Testis (tissue), 2 donors: ENCODE measurements at regions not wholly inside any gene's neighbourhood (a gene's known extent, or its start where the extent isn't known, plus 50 kb on each side); places are given as distances from the start of the nearest gene placed in this dataset.

Source experiments
- DNase-seq: peaks from one replicate; pipeline ENCODE4 v3.0.0-alpha.2; 2019
- H3K27ac ChIP-seq, 2 donors: fragments of 200-600 bp; sonication (generic); one replicate each; pipeline ENCODE4 v1.5.1; 2019
- H3K27me3 ChIP-seq: fragments of 200-600 bp; sonication (generic); one replicate; pipeline ENCODE4 v1.5.1; 2019
- H3K36me3 ChIP-seq: fragments of 200-600 bp; sonication (generic); one replicate; pipeline ENCODE4 v1.5.1; 2017; ENCODE audit warnings: low read depth; ENCODE audit errors: missing control alignments
- H3K4me1 ChIP-seq: fragments of 200-600 bp; sonication (generic); one replicate; pipeline ENCODE4 v1.5.1; 2019
- H3K4me3 ChIP-seq, 2 donors: fragments of 200-600 bp; sonication (generic); one replicate each; pipeline ENCODE4 v1.5.1; 2017 to 2019
- H3K9me3 ChIP-seq: fragments of 200-600 bp; sonication (generic); one replicate; pipeline ENCODE4 v1.5.1; 2017
- POLR2A ChIP-seq: fragments of 450-650 bp; IDR thresholded peaks from one replicate; pipeline ENCODE4 v1.6.1; 2017; ENCODE audit warnings: antibody characterized with exemption, mild to moderate bottlenecking, moderate library complexity
- WGBS, 2 donors: methylation state at CpG; one replicate each; pipeline ENCODE4 v1.1.5; 2018; 5-methylcytosine and 5-hydroxymethylcytosine counted together
- intact Hi-C: fragments of 100-400 bp; cut with DNase I; formaldehyde crosslinking; loops from one replicate; pipeline ENCODE4 v1.15.1; 2023; ENCODE audit warnings: low total_unique reads
- TF ChIP-seq, protein P1 (sequence below), 3 experiments: fragments of 450-650 bp in 2 of 3; fragments of 200-600 bp in 1 of 3; sonication (generic) in 1 of 3; IDR thresholded peaks; one replicate each; pipeline ENCODE4 v1.5.1; 2016 to 2019; ENCODE audit warnings: antibody characterized with exemption in 3 of 3, mild to moderate bottlenecking in 2 of 3, moderate library complexity in 1 of 3

DNA sequence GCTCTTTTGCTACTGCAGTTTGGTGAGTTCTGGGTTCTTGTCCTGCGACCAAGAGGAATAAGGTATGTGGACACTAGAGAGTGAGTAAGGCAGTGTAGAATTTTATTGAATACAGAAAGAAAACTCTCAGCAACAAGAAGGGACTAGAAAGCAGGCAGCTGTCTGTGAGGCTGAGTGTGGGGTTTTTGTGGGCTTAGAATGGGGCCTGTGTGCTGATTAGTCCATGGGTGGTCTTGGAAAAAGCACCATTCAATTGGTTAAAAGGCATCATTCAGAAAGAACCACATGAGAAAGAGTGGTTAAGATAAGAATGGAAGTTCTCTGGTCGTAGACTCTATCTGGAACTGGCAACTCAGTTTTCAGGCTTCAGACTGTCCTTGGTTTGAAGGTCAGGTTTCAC lies 298.8 kb downstream of the TGFB2 start:
- TF ChIP-seq, protein P1, sequence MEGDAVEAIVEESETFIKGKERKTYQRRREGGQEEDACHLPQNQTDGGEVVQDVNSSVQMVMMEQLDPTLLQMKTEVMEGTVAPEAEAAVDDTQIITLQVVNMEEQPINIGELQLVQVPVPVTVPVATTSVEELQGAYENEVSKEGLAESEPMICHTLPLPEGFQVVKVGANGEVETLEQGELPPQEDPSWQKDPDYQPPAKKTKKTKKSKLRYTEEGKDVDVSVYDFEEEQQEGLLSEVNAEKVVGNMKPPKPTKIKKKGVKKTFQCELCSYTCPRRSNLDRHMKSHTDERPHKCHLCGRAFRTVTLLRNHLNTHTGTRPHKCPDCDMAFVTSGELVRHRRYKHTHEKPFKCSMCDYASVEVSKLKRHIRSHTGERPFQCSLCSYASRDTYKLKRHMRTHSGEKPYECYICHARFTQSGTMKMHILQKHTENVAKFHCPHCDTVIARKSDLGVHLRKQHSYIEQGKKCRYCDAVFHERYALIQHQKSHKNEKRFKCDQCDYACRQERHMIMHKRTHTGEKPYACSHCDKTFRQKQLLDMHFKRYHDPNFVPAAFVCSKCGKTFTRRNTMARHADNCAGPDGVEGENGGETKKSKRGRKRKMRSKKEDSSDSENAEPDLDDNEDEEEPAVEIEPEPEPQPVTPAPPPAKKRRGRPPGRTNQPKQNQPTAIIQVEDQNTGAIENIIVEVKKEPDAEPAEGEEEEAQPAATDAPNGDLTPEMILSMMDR (IDR thresholded peaks at IDR 0.05): no peak
- TF ChIP-seq POLR2A: no peak
- Histone ChIP-seq H3K36me3 (no peaks in the 10 kb centered on the region), H3K27ac (no peak overlapping the region), H3K4me3 (no peak overlapping the region), H3K4me1 (no peaks in the 10 kb centered on the region), H3K27me3 (no peaks in the 10 kb centered on the region), H3K9me3 (no peaks in the 10 kb centered on the region)
- intact Hi-C loops: no loop called here
- WGBS, 2 donors: 61 to 63% methylated on average over 2 of the region's 2 CpGs
- DNase-seq: no peak

DNA sequence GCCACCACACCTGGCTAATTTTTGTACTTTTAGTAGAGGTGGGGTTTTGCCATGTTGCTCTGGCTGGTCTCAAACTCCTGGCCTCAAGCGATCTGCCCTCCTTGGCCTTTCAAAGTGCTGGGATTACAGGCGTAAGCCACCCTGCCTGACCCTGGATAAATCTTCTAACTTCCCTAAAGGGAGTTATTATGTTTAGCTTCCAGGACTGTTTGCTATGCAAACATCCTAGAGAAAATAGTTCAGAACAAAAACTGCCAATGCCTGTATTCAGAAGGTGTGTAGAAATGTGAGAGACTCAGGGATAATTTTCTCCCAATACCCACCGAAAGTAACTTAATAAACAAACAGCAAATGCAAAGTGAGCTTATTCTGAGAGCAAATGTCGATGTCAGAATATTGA lies 301.2 kb downstream of the TGFB2 start:
- no peak for DNase-seq
- H3K27me3 ChIP-seq: no peaks in the 10 kb centered on the region
- no peaks in the 10 kb centered on the region for H3K36me3 ChIP-seq
- no peak overlapping the region for H3K4me3 ChIP-seq
- H3K27ac ChIP-seq: no peak overlapping the region
- TF ChIP-seq POLR2A: no peak
- TF ChIP-seq, protein P1 (IDR thresholded peaks at IDR 0.05): no peak
- H3K4me1 ChIP-seq: no peaks in the 10 kb centered on the region
- 87 to 88% methylated on average over 4 of the region's 4 CpGs for WGBS, 2 donors
- H3K9me3 ChIP-seq: no peaks in the 10 kb centered on the region
- intact Hi-C loops: no loop called here

DNA sequence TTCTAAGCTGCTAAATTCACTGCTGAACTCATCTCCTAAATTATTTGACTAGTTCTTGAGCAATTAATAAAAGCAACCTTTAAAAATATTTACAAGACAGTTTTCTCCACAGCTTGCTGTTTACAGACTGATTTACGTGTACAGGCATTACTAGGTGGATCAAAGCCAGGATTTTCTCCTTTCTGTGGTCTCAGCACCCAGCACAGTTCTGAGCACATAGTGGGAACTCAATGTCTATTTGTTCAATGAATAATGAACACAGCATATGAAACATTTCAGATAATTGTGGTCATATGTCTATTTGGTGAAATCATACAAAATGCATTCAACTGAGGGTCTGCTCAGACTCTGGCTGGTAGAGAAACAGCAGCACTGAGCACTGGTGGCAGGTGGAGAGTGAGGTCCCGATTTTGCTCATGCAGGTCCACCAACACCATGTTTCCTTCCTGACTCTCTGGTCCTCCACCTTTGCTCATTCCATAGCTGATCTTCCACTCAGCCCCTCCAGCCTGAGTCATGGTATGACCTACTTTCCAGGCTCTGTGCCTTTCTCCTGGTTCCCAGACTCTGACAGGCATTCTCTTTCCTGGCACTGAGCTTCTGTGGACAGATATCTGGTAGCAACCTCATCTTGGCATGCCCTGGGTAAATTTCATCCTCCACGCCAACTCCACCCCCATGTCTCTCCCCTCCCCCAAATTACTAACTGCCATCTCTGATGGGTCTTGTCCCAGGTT lies 311.3 kb downstream of the TGFB2 start:
- Histone ChIP-seq H3K9me3 (no peaks in the 10 kb centered on the region), H3K4me3 (no peak overlapping the region), H3K27ac (no peak overlapping the region), H3K4me1 (no peaks in the 10 kb centered on the region), H3K27me3 (no peaks in the 10 kb centered on the region), H3K36me3 (no peaks in the 10 kb centered on the region)
- no peak for DNase-seq
- TF ChIP-seq POLR2A: no peak
- TF ChIP-seq, protein P1 (IDR thresholded peaks at IDR 0.05): no peak
- WGBS, 2 donors: 95 to 96% methylated on average over 3 of the region's 3 CpGs
- intact Hi-C loops: no loop called here

DNA sequence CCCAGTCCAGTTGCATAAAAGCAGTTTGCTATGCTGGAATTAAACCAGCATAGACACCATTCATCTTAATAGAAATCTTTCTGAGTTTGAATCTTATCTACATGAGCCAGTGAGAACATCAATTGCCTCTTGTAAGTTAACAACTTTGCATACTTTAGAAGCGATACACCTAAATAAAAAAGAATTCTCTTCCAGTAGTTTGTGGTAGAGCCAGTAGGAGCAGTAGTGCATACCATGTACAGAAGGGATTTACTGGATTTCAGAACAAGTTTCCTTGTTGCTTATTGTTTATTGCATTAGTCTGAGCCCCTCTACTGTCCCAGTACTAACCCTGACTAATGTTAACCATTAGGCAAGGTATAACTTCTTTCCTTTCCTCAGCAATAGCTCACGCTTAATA lies 313.1 kb downstream of the TGFB2 start:
- no peak for TF ChIP-seq POLR2A
- TF ChIP-seq, protein P1 (IDR thresholded peaks at IDR 0.05): no peak
- WGBS, 2 donors: 95 to 98% methylated on average over 2 of the region's 2 CpGs
- intact Hi-C loops: no loop called here
- no peak for DNase-seq
- H3K27me3 ChIP-seq: no peaks in the 10 kb centered on the region
- no peaks in the 10 kb centered on the region for H3K9me3 ChIP-seq
- no peaks in the 10 kb centered on the region for H3K4me1 ChIP-seq
- H3K36me3 ChIP-seq: no peaks in the 10 kb centered on the region
- no peak overlapping the region for H3K27ac ChIP-seq
- no peak overlapping the region for H3K4me3 ChIP-seq

DNA sequence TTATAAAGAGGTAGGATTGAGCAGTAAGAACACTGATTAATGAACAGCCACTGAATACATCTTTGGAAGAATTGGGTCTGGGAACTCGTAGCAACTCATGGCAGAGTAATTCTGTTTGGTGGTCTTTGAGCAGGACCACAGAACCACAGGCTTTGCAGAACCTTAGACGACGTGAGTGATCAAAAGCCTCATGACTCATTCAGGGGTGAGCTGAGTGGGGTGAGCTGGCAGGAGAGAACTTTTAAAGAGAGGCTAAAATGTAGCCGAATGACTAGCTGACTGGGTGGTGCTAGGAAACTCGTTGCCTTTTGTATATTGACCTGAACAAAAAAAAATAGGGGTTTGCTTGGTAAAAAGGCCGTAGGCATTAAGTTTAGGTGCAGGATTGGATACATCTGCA lies 313.8 kb downstream of the TGFB2 start:
- intact Hi-C loops: no loop called here
- Histone ChIP-seq H3K4me1 (no peaks in the 10 kb centered on the region), H3K27me3 (no peaks in the 10 kb centered on the region), H3K4me3 (no peak overlapping the region), H3K36me3 (no peaks in the 10 kb centered on the region), H3K27ac (no peak overlapping the region), H3K9me3 (no peaks in the 10 kb centered on the region)
- TF ChIP-seq, protein P1 (IDR thresholded peaks at IDR 0.05): no peak
- no peak for TF ChIP-seq POLR2A
- WGBS, 2 donors: 90 to 93% methylated on average over 6 of the region's 6 CpGs
- DNase-seq: no peak
